SK-N-SH (cell line): ENCODE measurements at regions not wholly inside any gene's neighbourhood (a gene's known extent, or its start where the extent isn't known, plus 50 kb on each side); places are given as distances from the start of the nearest gene placed in this dataset.
"Not testable (repeated sequence)": the region's sequence is repeated elsewhere in the genome, so short reads cannot be mapped to it uniquely, and the experiment has no call there.

Source experiments
- EP300 ChIP-seq, 2 experiments: IDR thresholded peaks; 2 replicates each; pipeline versions ENCODE4 v1.4.0 to v1.6.1; 2012; ENCODE audit warnings: borderline replicate concordance in 1 of 2, low read depth in 1 of 2, low read length in 1 of 2
- EZH2phosphoT487 ChIP-seq: fragments of 200-600 bp; sonication (generic); IDR thresholded peaks from 2 replicates; pipeline ENCODE4 v1.6.1; 2017; ENCODE audit warnings: low read depth, mixed run types, mild to moderate bottlenecking, antibody characterized with exemption, moderate library complexity, borderline replicate concordance
- MAX ChIP-seq: IDR thresholded peaks from 2 replicates; pipeline ENCODE4 v1.4.0; 2012; ENCODE audit warnings: low read depth
- MXI1 ChIP-seq: IDR thresholded peaks from 2 replicates; pipeline ENCODE4 v1.6.1; 2012; ENCODE audit warnings: mild to moderate bottlenecking, low read depth, low read length, improper control_type of control experiment
- POLR2AphosphoS5 ChIP-seq: IDR thresholded peaks from 2 replicates; pipeline ENCODE4 v1.6.1; 2012; ENCODE audit warnings: low read depth, low read length
- RAD21 ChIP-seq: IDR thresholded peaks from 2 replicates; pipeline ENCODE4 v1.6.1; 2012; ENCODE audit warnings: mild to moderate bottlenecking, low read length
- RXRA ChIP-seq: IDR thresholded peaks from 2 replicates; pipeline ENCODE4 v1.4.0; 2012; ENCODE audit warnings: low read depth, mild to moderate bottlenecking, borderline replicate concordance
- TAF1 ChIP-seq: IDR thresholded peaks from 2 replicates; pipeline ENCODE4 v1.6.1; 2012; ENCODE audit warnings: low read depth, mild to moderate bottlenecking, low read length, moderate library complexity, borderline replicate concordance
- YY1 ChIP-seq: IDR thresholded peaks from 2 replicates; pipeline ENCODE4 v1.4.0; 2012; ENCODE audit warnings: low read depth, mild to moderate bottlenecking
- TF ChIP-seq, protein P1 (sequence below): fragments of 200-600 bp; sonication (generic); IDR thresholded peaks from 2 replicates; pipeline ENCODE4 v1.6.1; 2017; ENCODE audit warnings: antibody characterized with exemption, mild to moderate bottlenecking, moderate library complexity

DNA sequence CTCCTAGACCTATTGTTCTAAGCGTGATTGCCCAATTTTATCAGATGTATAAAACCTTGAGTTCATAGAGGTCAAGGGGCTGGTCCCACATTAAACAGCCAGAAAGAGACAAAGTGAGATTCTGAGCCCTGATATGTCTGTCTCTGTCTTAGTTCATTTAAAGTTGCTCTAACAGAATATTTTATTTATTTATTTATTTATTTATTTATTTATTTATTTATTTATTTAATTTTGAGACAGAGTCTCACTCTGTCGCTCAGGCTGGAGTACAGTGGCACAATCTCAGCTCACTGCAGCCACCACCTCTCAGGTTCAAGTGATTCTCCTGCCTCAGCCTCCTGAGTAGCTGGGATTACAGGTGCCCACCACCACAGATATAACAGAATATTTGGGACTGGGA, 1999.6 kb upstream of the WWC1 start:
- not testable (repeated sequence) for TF ChIP-seq MAX; EZH2phosphoT487; MXI1; EP300 (IDR thresholded peaks at IDR 0.05; ENCODE audit: borderline replicate concordance in 1 of 2, low read depth in 1 of 2, low read length in 1 of 2); RXRA; RAD21; POLR2AphosphoS5; YY1; TAF1
- TF ChIP-seq, protein P1, sequence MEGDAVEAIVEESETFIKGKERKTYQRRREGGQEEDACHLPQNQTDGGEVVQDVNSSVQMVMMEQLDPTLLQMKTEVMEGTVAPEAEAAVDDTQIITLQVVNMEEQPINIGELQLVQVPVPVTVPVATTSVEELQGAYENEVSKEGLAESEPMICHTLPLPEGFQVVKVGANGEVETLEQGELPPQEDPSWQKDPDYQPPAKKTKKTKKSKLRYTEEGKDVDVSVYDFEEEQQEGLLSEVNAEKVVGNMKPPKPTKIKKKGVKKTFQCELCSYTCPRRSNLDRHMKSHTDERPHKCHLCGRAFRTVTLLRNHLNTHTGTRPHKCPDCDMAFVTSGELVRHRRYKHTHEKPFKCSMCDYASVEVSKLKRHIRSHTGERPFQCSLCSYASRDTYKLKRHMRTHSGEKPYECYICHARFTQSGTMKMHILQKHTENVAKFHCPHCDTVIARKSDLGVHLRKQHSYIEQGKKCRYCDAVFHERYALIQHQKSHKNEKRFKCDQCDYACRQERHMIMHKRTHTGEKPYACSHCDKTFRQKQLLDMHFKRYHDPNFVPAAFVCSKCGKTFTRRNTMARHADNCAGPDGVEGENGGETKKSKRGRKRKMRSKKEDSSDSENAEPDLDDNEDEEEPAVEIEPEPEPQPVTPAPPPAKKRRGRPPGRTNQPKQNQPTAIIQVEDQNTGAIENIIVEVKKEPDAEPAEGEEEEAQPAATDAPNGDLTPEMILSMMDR, result not testable (repeated sequence)
